Thoracic aorta (tissue), 2 donors: ENCODE measurements at regions not wholly inside any gene's neighbourhood (a gene's known extent, or its start where the extent isn't known, plus 50 kb on each side); places are given as distances from the start of the nearest gene placed in this dataset.

Experiments used
- ATAC-seq: fragments of 150-250 bp; one replicate; pipeline ENCODE4 v1.8.0; 2017; ENCODE audit warnings: low read depth; ENCODE audit not compliant: insufficient number of reproducible peaks, low FRiP score
- DNase-seq: peaks from one replicate; pipeline ENCODE4 v3.0.0-alpha.2; 2020; ENCODE audit warnings: low spot score
- H3K27ac ChIP-seq, 2 donors: fragments of 200-600 bp; sonication (generic); 1 replicate in 1 of 2; 2 replicates in 1 of 2; pipeline ENCODE4 v1.5.1; 2016; ENCODE audit warnings: mild to moderate bottlenecking in 2 of 2, moderate library complexity in 2 of 2
- H3K27me3 ChIP-seq: fragments of 200-600 bp; sonication (generic); replicated peaks from 2 replicates; pipeline ENCODE4 v1.6.0; 2016; ENCODE audit warnings: mild to moderate bottlenecking; ENCODE audit not compliant: insufficient read depth
- H3K36me3 ChIP-seq: fragments of 200-600 bp; sonication (generic); one replicate; pipeline ENCODE4 v1.5.1; 2016
- H3K4me1 ChIP-seq, 2 donors: fragments of 200-600 bp; sonication (generic); 1 replicate in 1 of 2; 2 replicates in 1 of 2; pipeline versions ENCODE4 v1.5.1 to v1.6.0; 2016; ENCODE audit warnings: low read depth in 2 of 2, mild to moderate bottlenecking in 1 of 2; ENCODE audit not compliant: control insufficient read depth in 1 of 2
- H3K4me3 ChIP-seq: fragments of 200-600 bp; sonication (generic); 2 replicates; pipeline ENCODE4 v1.5.1; 2016; ENCODE audit warnings: mild to moderate bottlenecking
- H3K9me3 ChIP-seq: fragments of 200-600 bp; sonication (generic); 2 replicates; pipeline ENCODE4 v1.5.1; 2016
- CTCF ChIP-seq: fragments of 200-600 bp; sonication (generic); IDR thresholded peaks from one replicate; pipeline ENCODE4 v1.5.1; 2019; ENCODE audit warnings: antibody characterized with exemption

- Histone ChIP-seq H3K4me1 (no peaks in the 10 kb centered on the region), H3K27me3 (no peaks in the 10 kb centered on the region), H3K36me3 (no peaks in the 10 kb centered on the region), H3K4me3 (no peak overlapping the region), H3K27ac (no peak overlapping the region), H3K9me3 (no peaks in the 10 kb centered on the region)
- ATAC-seq (no peak), DNase-seq (no peak)
- TF ChIP-seq CTCF = no peak
Observed at GRCh38 chr2:228864131-228864530, 407.0 kb downstream of the PID1 start.

DNA sequence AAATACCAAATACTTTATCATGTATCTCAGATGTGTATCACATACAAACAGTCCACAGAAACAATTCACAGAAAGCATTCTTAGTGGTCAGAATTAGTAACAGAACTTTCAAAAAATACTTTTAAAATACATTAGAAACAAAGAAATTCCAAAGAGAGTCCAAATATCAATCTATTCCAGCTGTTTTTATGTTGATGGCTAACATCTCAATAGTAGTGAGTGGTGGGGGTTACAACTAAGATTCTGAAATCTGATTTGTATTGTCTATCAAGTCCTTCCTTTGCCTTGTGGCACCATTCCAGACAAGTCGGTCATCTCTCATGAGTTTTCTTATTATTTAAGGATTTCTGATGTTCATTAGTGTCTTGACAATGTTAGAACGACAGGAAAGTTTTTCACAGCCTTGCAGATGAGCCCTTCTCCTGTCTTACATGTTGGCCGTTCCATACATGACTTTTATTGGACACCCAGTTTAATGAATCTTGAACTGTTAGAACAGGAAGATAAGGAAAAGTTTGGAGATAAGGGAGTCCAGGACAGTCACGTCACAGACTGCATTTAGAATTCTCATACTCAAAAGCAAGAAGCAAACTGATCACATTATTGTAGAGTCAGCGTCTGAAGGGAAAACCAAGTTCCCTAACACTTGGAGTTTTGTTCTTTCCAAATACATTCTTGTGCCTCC is 410.3 kb downstream of the PID1 start:
- Histone ChIP-seq H3K27me3 (no peaks in the 10 kb centered on the region), H3K27ac (no peak overlapping the region), H3K9me3 (no peaks in the 10 kb centered on the region), H3K4me3 (no peak overlapping the region), H3K4me1 (no peaks in the 10 kb centered on the region), H3K36me3 (no peaks in the 10 kb centered on the region)
- DNase-seq (no peak), ATAC-seq (no peak)
- TF ChIP-seq CTCF = no peak

- Histone ChIP-seq H3K4me1 (no peaks in the 10 kb centered on the region), H3K36me3 (no peaks in the 10 kb centered on the region), H3K27me3 (no peaks in the 10 kb centered on the region), H3K4me3 (no peak overlapping the region), H3K27ac (no peak overlapping the region), H3K9me3 (no peaks in the 10 kb centered on the region)
- no peak for DNase-seq
- no peak for ATAC-seq
- TF ChIP-seq CTCF = no peak
Observed at GRCh38 chr2:228853151-228853550, 417.9 kb downstream of the PID1 start.

DNA sequence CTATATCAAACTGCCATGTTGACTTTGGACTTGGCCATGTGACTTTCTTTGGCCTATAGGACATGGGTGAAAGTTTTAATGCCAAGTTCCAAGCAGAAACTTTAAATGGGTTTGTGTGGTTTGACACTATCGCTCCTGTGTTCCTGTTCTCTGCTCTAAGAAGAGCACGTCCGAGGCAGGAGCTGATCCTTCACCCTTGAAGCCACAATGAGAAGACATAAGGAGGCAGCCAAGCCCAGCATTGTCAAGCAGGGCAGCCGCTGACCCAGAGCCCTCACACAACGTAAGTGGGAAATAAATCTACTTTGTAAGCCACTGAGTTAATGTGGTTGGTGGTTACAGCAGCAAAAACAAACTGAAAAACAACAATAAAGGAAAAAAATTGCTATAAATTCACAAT is 422.4 kb downstream of the PID1 start:
- H3K4me1 ChIP-seq = peaks cover 4 to 26% of the 10 kb centered on the region in 2 donors
- TF ChIP-seq CTCF = no peak
- no peaks in the 10 kb centered on the region for H3K9me3 ChIP-seq
- H3K36me3 ChIP-seq = no peaks in the 10 kb centered on the region
- no peak overlapping the region for H3K27ac ChIP-seq
- no peak overlapping the region for H3K4me3 ChIP-seq
- DNase-seq (no peak), ATAC-seq (no peak)
- no peaks in the 10 kb centered on the region for H3K27me3 ChIP-seq

GRCh38 chr2:228847684-228848083 is 423.4 kb downstream of the PID1 start:
- DNase-seq (no peak), ATAC-seq (no peak)
- Histone ChIP-seq H3K27ac (no peak overlapping the region), H3K27me3 (no peaks in the 10 kb centered on the region), H3K4me3 (no peak overlapping the region), H3K9me3 (no peaks in the 10 kb centered on the region), H3K4me1 (peaks cover 4 to 26% of the 10 kb centered on the region in 2 donors), H3K36me3 (no peaks in the 10 kb centered on the region)
- TF ChIP-seq CTCF = no peak
